ENCODE measurements at regions not wholly inside any gene's neighbourhood (a gene's known extent, or its start where the extent isn't known, plus 50 kb on each side); places are given as distances from the start of the nearest gene placed in this dataset.

DNA sequence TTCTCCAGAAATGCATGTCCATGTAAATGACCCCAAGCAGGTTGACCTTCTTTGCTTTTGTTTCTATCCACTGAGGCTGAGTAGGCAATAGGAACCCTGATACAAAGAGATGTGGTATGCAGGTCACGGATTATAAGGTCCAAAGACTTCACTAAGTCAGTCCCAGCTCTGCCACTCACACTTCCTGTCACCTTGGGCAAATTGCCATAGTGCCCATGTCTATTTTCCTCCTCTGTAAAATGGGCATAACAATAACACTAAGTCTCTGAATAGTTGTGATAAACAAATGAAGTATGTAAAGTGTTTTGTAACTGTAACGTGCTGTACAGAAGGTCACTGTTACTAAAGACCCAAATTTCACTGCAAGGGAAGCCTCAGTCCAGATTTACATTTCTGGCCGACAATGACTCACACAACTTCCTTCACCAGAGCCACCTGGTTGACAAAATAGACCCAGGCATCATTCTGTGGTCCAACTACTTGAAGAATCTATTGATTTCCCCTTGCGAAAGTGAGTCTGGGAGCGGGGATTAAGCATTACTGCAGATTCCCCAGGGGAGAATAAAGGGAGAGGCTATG lies 175.4 kb upstream of the LPP start:
- Histone ChIP-seq H3K4me3 (replicated peaks in 1 of 2; ENCODE audit: low read depth in 1 of 2, low read length in 2 of 2) (no peak overlapping the region), H2AFZ (ENCODE audit: low read depth, low read length, poor library complexity, severe bottlenecking) (no peak overlapping the region), H3K4me2 (ENCODE audit: low read length) (no peak overlapping the region), H3K27ac (ENCODE audit: low read depth, low read length) (no peak overlapping the region), H3K79me2 (ENCODE audit: insufficient read depth, low read length) (no peaks in the 10 kb centered on the region), H3K9me2 (ENCODE audit: insufficient read depth) (no peaks in the 10 kb centered on the region), H3K36me3 (ENCODE audit: control insufficient read depth in 1 of 2, insufficient read depth in 2 of 2, low read length in 2 of 2) (no peaks in the 10 kb centered on the region), H4K20me1 (ENCODE audit: insufficient read depth) (no peaks in the 10 kb centered on the region), H3K27me3 (ENCODE audit: insufficient read depth, low read length) (no peaks in the 10 kb centered on the region), H3K9me3 (ENCODE audit: control insufficient read depth in 1 of 2, insufficient read depth in 1 of 2, low read depth in 1 of 2, low read length in 2 of 2) (peaks cover 3 to 5% of the 10 kb centered on the region in 2 experiments; a peak in 2 of 4 replicates), H3K4me1 (ENCODE audit: control insufficient read depth in 1 of 2, insufficient read depth in 2 of 2, low read length in 2 of 2) (peaks cover 0 to 16% of the 10 kb centered on the region in 2 experiments; a peak in 2 of 4 replicates), H3K9ac (ENCODE audit: low read length) (no peak overlapping the region)
- POLR2A ChIA-PET, result no interaction called here
- intact Hi-C loops (cut with micrococcal nuclease), result no loop called here
- DNase-seq (ENCODE audit: low read depth, low spot score) (no peak), ATAC-seq (no peak)
- TF ChIP-seq TCF7L2 (IDR thresholded peaks at IDR 0.05; ENCODE audit: borderline replicate concordance, extremely low read depth, insufficient read depth, insufficient read length), result no peak
- no peak for TF ChIP-seq POLR2A (IDR thresholded peaks at IDR 0.05; ENCODE audit: borderline replicate concordance, extremely low read depth, insufficient read depth, insufficient read length)
- TF ChIP-seq POLR2AphosphoS5 (IDR thresholded peaks at IDR 0.05; ENCODE audit: low read depth, low read length), result no peak
- TF ChIP-seq EGR1 (IDR thresholded peaks at IDR 0.05; ENCODE audit: low read depth), result no peak
- no peak for TF ChIP-seq EZH2phosphoT487 (IDR thresholded peaks at IDR 0.05; ENCODE audit: borderline replicate concordance)
- TF ChIP-seq ZBTB33 (IDR thresholded peaks at IDR 0.05; ENCODE audit: extremely low read depth, insufficient replicate concordance, low read length), result no peak
- TF ChIP-seq CBX3 (IDR thresholded peaks at IDR 0.05; ENCODE audit: low read depth), result no peak
- no peak for TF ChIP-seq ZFX (IDR thresholded peaks at IDR 0.05)
- no peak for TF ChIP-seq ELF1 (IDR thresholded peaks at IDR 0.05; ENCODE audit: borderline replicate concordance, low read depth)
- no peak for TF ChIP-seq SP1 (IDR thresholded peaks at IDR 0.05; ENCODE audit: low read depth)
- TF ChIP-seq CEBPB (IDR thresholded peaks at IDR 0.05; ENCODE audit: low read depth), result no peak
- BruUV-seq (replicated peaks), result no TSS peak
- CTCF ChIA-PET, result no interaction called here
- RAD21 ChIA-PET (ENCODE audit: low non-redundant PET in 1 of 2, low total read pairs in 2 of 2, uncharacterized antibody in 2 of 2, unreplicated experiment in 2 of 2), result no interaction called here

Data from HCT116 (cell line).